ENCODE measurements at regions not wholly inside any gene's neighbourhood (a gene's known extent, or its start where the extent isn't known, plus 50 kb on each side); places are given as distances from the start of the nearest gene placed in this dataset.

DNA sequence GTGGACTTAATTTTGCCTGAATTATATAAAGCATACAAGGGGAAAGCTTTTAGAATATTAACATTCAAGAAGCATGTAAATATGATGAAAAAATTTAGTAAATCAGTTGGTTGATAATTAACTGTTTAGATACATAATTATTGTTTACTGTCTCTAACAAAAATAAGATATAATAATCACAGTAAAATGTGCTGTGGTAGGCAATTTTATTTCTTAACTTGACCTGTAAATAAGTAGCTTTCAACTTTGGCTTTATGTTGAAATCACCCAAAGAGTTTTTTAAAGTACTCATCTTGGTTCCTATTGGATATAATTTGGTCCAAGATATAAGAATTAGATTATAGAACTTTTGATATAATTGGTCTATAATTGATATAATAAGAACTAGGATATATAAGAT is 1374.5 kb downstream of the NSUN3 start:
- Mint-ChIP-seq H3K27me3 (ENCODE audit: low read depth in 3 of 3) (no peaks in the 10 kb centered on the region), H3K9me3 (peaks cover 0 to 5% (median 2%) of the 10 kb centered on the region in 7 donors), H3K27ac (no peak overlapping the region), H3K36me3 (no peaks in the 10 kb centered on the region), H3K4me1 (no peaks in the 10 kb centered on the region), H3K4me3 (no peak overlapping the region)
- Histone ChIP-seq H2AFZ (ENCODE audit: insufficient read depth, low read depth, low read length, poor library complexity, severe bottlenecking) (no peak overlapping the region), H4K20me1 (ENCODE audit: insufficient read depth, low read length) (no peaks in the 10 kb centered on the region), H3K79me2 (ENCODE audit: insufficient read depth, low read length) (no peaks in the 10 kb centered on the region), H3K9me3 (replicated peaks in 1 of 2; ENCODE audit: control insufficient read depth in 1 of 2, insufficient read depth in 1 of 2, low read length in 2 of 2) (no peaks in the 10 kb centered on the region), H3K27me3 (ENCODE audit: control insufficient read depth in 2 of 2, insufficient read depth in 2 of 2, low read length in 2 of 2) (no peaks in the 10 kb centered on the region), H3K9ac (ENCODE audit: insufficient read depth, low read length, poor library complexity, severe bottlenecking) (no peak overlapping the region), H3K4me3 (replicated peaks in 1 of 3; ENCODE audit: low read depth in 2 of 3, low read length in 3 of 3) (no peak overlapping the region), H3K36me3 (replicated peaks in 1 of 2; ENCODE audit: control insufficient read depth in 1 of 2, insufficient read depth in 2 of 2, low read length in 2 of 2) (no peaks in the 10 kb centered on the region), H3K27ac (ENCODE audit: low read depth in 1 of 2, low read length in 2 of 2) (no peak overlapping the region), H3K4me1 (ENCODE audit: control insufficient read depth in 1 of 2, insufficient read depth in 2 of 2, low read length in 2 of 2) (no peaks in the 10 kb centered on the region), H3K4me2 (replicated peaks; ENCODE audit: extremely low read depth, low read length, poor library complexity, severe bottlenecking) (no peak overlapping the region)
- DNase-seq, result no peak
- intact Hi-C loops (cut with micrococcal nuclease), result no loop called here
- TF ChIP-seq, protein P1, sequence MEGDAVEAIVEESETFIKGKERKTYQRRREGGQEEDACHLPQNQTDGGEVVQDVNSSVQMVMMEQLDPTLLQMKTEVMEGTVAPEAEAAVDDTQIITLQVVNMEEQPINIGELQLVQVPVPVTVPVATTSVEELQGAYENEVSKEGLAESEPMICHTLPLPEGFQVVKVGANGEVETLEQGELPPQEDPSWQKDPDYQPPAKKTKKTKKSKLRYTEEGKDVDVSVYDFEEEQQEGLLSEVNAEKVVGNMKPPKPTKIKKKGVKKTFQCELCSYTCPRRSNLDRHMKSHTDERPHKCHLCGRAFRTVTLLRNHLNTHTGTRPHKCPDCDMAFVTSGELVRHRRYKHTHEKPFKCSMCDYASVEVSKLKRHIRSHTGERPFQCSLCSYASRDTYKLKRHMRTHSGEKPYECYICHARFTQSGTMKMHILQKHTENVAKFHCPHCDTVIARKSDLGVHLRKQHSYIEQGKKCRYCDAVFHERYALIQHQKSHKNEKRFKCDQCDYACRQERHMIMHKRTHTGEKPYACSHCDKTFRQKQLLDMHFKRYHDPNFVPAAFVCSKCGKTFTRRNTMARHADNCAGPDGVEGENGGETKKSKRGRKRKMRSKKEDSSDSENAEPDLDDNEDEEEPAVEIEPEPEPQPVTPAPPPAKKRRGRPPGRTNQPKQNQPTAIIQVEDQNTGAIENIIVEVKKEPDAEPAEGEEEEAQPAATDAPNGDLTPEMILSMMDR (IDR thresholded peaks at IDR 0.05), result no peak

DNA sequence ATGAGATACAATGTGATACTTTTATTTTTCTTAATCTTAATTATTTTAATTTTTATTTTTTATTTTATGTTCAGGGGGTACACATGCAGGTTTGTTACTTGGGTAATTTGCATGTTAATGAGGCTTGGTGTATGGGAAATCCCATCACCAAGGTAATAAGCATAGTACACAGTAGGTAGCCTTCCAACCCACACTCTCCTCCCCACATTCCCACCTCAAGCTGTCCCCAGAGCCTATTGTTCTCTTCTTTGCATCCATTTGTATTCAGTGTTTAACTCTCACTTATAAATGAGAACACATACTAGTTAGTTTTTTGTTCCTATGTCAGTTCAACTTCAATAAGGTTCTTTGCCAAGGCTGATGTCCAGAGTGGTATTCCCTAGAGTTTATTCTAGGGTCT is 1375.4 kb downstream of the NSUN3 start:
- H3K36me3 ChIP-seq (replicated peaks in 1 of 2; ENCODE audit: control insufficient read depth in 1 of 2, insufficient read depth in 2 of 2, low read length in 2 of 2), result no peaks in the 10 kb centered on the region
- no peak overlapping the region for H3K4me3 ChIP-seq (replicated peaks in 1 of 3; ENCODE audit: low read depth in 2 of 3, low read length in 3 of 3)
- H3K4me2 ChIP-seq (replicated peaks; ENCODE audit: extremely low read depth, low read length, poor library complexity, severe bottlenecking), result no peak overlapping the region
- no peaks in the 10 kb centered on the region for H3K27me3 ChIP-seq (ENCODE audit: control insufficient read depth in 2 of 2, insufficient read depth in 2 of 2, low read length in 2 of 2)
- no peaks in the 10 kb centered on the region for H4K20me1 ChIP-seq (ENCODE audit: insufficient read depth, low read length)
- TF ChIP-seq, protein P1 (IDR thresholded peaks at IDR 0.05), result no peak
- no peaks in the 10 kb centered on the region for H3K4me1 Mint-ChIP-seq
- no peak overlapping the region for H3K9ac ChIP-seq (ENCODE audit: insufficient read depth, low read length, poor library complexity, severe bottlenecking)
- intact Hi-C loops (cut with micrococcal nuclease), result no loop called here
- no peak overlapping the region for H3K27ac ChIP-seq (ENCODE audit: low read depth in 1 of 2, low read length in 2 of 2)
- no peaks in the 10 kb centered on the region for H3K27me3 Mint-ChIP-seq (ENCODE audit: low read depth in 3 of 3)
- no peaks in the 10 kb centered on the region for H3K9me3 ChIP-seq (replicated peaks in 1 of 2; ENCODE audit: control insufficient read depth in 1 of 2, insufficient read depth in 1 of 2, low read length in 2 of 2)
- H3K9me3 Mint-ChIP-seq, result peaks cover 0 to 3% (median 0%) of the 10 kb centered on the region in 7 donors
- H3K27ac Mint-ChIP-seq, result no peak overlapping the region
- H2AFZ ChIP-seq (ENCODE audit: insufficient read depth, low read depth, low read length, poor library complexity, severe bottlenecking), result no peak overlapping the region
- no peaks in the 10 kb centered on the region for H3K36me3 Mint-ChIP-seq
- no peaks in the 10 kb centered on the region for H3K79me2 ChIP-seq (ENCODE audit: insufficient read depth, low read length)
- no peak for DNase-seq
- H3K4me1 ChIP-seq (ENCODE audit: control insufficient read depth in 1 of 2, insufficient read depth in 2 of 2, low read length in 2 of 2), result no peaks in the 10 kb centered on the region
- no peak overlapping the region for H3K4me3 Mint-ChIP-seq

Measured in CD14-positive monocyte (primary cell).